ENCODE measurements at regions not wholly inside any gene's neighbourhood (a gene's known extent, or its start where the extent isn't known, plus 50 kb on each side); places are given as distances from the start of the nearest gene placed in this dataset.
A peak's percentile ranks its signal among the peaks of the same experiment; 100 is the strongest.

GRCh38 chr3:59246719-59247401, 197.0 kb upstream of the CFAP20DC start:
- no peak for TF ChIP-seq EZH2 (IDR thresholded peaks at IDR 0.05; ENCODE audit: insufficient read depth, low read length)
- TF ChIP-seq CTCF (IDR thresholded peaks at IDR 0.05; ENCODE audit: insufficient read depth, low read depth, low read length): no peak
- no peak for FAIRE-seq

GRCh38 chr3:59245859-59246501, 196.2 kb upstream of the CFAP20DC start:
- no peak overlapping the region for H3K4me3 ChIP-seq (ENCODE audit: insufficient read depth, low read depth, low read length)
- peak overlapping the region; percentile 51 for H3K4me2 ChIP-seq (ENCODE audit: low read length)
- H2AFZ ChIP-seq (ENCODE audit: low read depth, low read length): no peak overlapping the region
- Mint-ChIP-seq H3K27me3 (ENCODE audit: low read depth, unreplicated experiment) (no peaks in the 10 kb centered on the region), H3K4me1 (ENCODE audit: low read depth, unreplicated experiment) (peaks cover 13% of the 10 kb centered on the region), H3K9me3 (ENCODE audit: unreplicated experiment) (no peaks in the 10 kb centered on the region), H3K27ac (ENCODE audit: unreplicated experiment) (no peak overlapping the region), H3K4me3 (ENCODE audit: unreplicated experiment) (no peak overlapping the region), H3K36me3 (ENCODE audit: low read depth, unreplicated experiment) (no peaks in the 10 kb centered on the region)
- no peaks in the 10 kb centered on the region for H3K36me3 ChIP-seq (ENCODE audit: insufficient read depth, low read length)
- DNase-seq (ENCODE audit: low read depth) (peak; percentile 96), FAIRE-seq (peak; percentile 69)
- H3K9ac ChIP-seq (ENCODE audit: low read length): peak overlapping the region; percentile 5
- TF ChIP-seq EZH2 (IDR thresholded peaks at IDR 0.05; ENCODE audit: insufficient read depth, low read length) (no peak), CTCF (IDR thresholded peaks at IDR 0.05; ENCODE audit: insufficient read depth, low read depth, low read length) (no peak)
- H3K9me3 ChIP-seq (ENCODE audit: insufficient read depth, low read depth, low read length): no peaks in the 10 kb centered on the region
- peak overlapping the region; percentile 35 for H3K27ac ChIP-seq (ENCODE audit: low read depth, low read length)
- no peaks in the 10 kb centered on the region for H3K79me2 ChIP-seq (ENCODE audit: insufficient read depth, low read length)
- no peaks in the 10 kb centered on the region for H4K20me1 ChIP-seq (ENCODE audit: insufficient read depth, low read length)
- peaks cover 15% of the 10 kb centered on the region for H3K4me1 ChIP-seq (ENCODE audit: insufficient read depth, low read length)
- no peaks in the 10 kb centered on the region for H3K27me3 ChIP-seq (ENCODE audit: insufficient read depth, low read length)

More at GRCh38 chr3:59246719-59247401, 197.0 kb upstream of the CFAP20DC start:
- H3K27me3 Mint-ChIP-seq (ENCODE audit: low read depth, unreplicated experiment): peaks cover 3% of the 10 kb centered on the region
- Histone ChIP-seq H3K9ac (ENCODE audit: low read length) (peak overlapping the region; percentile 5), H3K4me2 (ENCODE audit: low read length) (no peak overlapping the region), H3K4me3 (ENCODE audit: insufficient read depth, low read depth, low read length) (no peak overlapping the region), H3K79me2 (ENCODE audit: insufficient read depth, low read length) (no peaks in the 10 kb centered on the region), H2AFZ (ENCODE audit: low read depth, low read length) (no peak overlapping the region), H4K20me1 (ENCODE audit: insufficient read depth, low read length) (no peaks in the 10 kb centered on the region), H3K9me3 (ENCODE audit: insufficient read depth, low read depth, low read length) (no peaks in the 10 kb centered on the region), H3K4me1 (ENCODE audit: insufficient read depth, low read length) (peaks cover 15% of the 10 kb centered on the region), H3K27ac (ENCODE audit: low read depth, low read length) (no peak overlapping the region), H3K36me3 (ENCODE audit: insufficient read depth, low read length) (no peaks in the 10 kb centered on the region), H3K27me3 (ENCODE audit: insufficient read depth, low read length) (no peaks in the 10 kb centered on the region)
- no peak overlapping the region for H3K4me3 Mint-ChIP-seq (ENCODE audit: unreplicated experiment)
- H3K36me3 Mint-ChIP-seq (ENCODE audit: low read depth, unreplicated experiment): no peaks in the 10 kb centered on the region
- H3K4me1 Mint-ChIP-seq (ENCODE audit: low read depth, unreplicated experiment): peaks cover 13% of the 10 kb centered on the region
- peak; percentile 45 for DNase-seq (ENCODE audit: low read depth)
- H3K27ac Mint-ChIP-seq (ENCODE audit: unreplicated experiment): no peak overlapping the region
- H3K9me3 Mint-ChIP-seq (ENCODE audit: unreplicated experiment): no peaks in the 10 kb centered on the region
